Loucy (cell line): ENCODE measurements at regions not wholly inside any gene's neighbourhood (a gene's known extent, or its start where the extent isn't known, plus 50 kb on each side); places are given as distances from the start of the nearest gene placed in this dataset.

Experiments used
- H2AFZ ChIP-seq: fragments of 200-600 bp; sonication (generic); 2 replicates; pipeline ENCODE4 v1.6.0; 2016; ENCODE audit warnings: antibody characterized with exemption, mild to moderate bottlenecking, low read length, moderate library complexity
- H3F3A ChIP-seq: fragments of 200-600 bp; 2 replicates; pipeline ENCODE4 v1.6.0; 2016; ENCODE audit warnings: antibody characterized with exemption, low read depth, mild to moderate bottlenecking
- H3K27me3 ChIP-seq: fragments of 200-600 bp; sonication (generic); 2 replicates; pipeline ENCODE4 v1.6.1; 2014; ENCODE audit warnings: low read length, mild to moderate bottlenecking; ENCODE audit not compliant: insufficient read depth, poor library complexity, severe bottlenecking
- H3K36me3 ChIP-seq: fragments of 200-600 bp; sonication (generic); 2 replicates; pipeline ENCODE4 v1.6.1; 2016; ENCODE audit warnings: low read length; ENCODE audit not compliant: insufficient read depth
- H3K4me1 ChIP-seq: fragments of 200-600 bp; sonication (generic); 2 replicates; pipeline ENCODE4 v1.5.1; 2014; ENCODE audit warnings: low read length, mild to moderate bottlenecking; ENCODE audit not compliant: insufficient read depth, poor library complexity, severe bottlenecking
- H3K4me2 ChIP-seq: fragments of 200-600 bp; sonication (generic); 2 replicates; pipeline ENCODE4 v1.6.0; 2014; ENCODE audit warnings: antibody characterized with exemption, low read length, low read depth, mild to moderate bottlenecking; ENCODE audit not compliant: poor library complexity, severe bottlenecking
- H3K4me3 ChIP-seq: fragments of 200-600 bp; sonication (generic); 2 replicates; pipeline ENCODE4 v1.5.1; 2014; ENCODE audit warnings: low read length, mild to moderate bottlenecking, mixed read lengths; ENCODE audit not compliant: poor library complexity, severe bottlenecking
- H3K79me2 ChIP-seq: fragments of 200-600 bp; sonication (generic); 2 replicates; pipeline ENCODE4 v1.6.1; 2014; ENCODE audit warnings: low read length; ENCODE audit not compliant: insufficient read depth
- H3K9ac ChIP-seq: fragments of 200-600 bp; sonication (generic); 2 replicates; pipeline ENCODE4 v1.6.0; 2014; ENCODE audit warnings: mild to moderate bottlenecking, low read depth, low read length, moderate library complexity; ENCODE audit not compliant: poor library complexity, severe bottlenecking
- H3K9me2 ChIP-seq: fragments of 200-600 bp; sonication (generic); replicated peaks from 2 replicates; pipeline ENCODE4 v1.6.1; 2016; ENCODE audit warnings: low read depth, low read length, mixed read lengths
- H3K9me3 ChIP-seq: fragments of 200-600 bp; sonication (generic); 2 replicates; pipeline ENCODE4 v1.6.1; 2014; ENCODE audit warnings: mild to moderate bottlenecking, antibody characterized with exemption, low read length, low read depth; ENCODE audit not compliant: insufficient read depth
- H4K20me1 ChIP-seq: fragments of 200-600 bp; sonication (generic); 2 replicates; pipeline ENCODE4 v1.6.0; 2014; ENCODE audit warnings: antibody characterized with exemption, low read length, mild to moderate bottlenecking; ENCODE audit not compliant: insufficient read depth, poor library complexity, severe bottlenecking
- CTCF ChIP-seq: fragments of 200-600 bp; sonication (generic); conservative IDR thresholded peaks from 2 replicates; pipeline ENCODE4 v1.5.1; 2014; ENCODE audit warnings: mild to moderate bottlenecking, antibody characterized with exemption, low read length
- EZH2phosphoT487 ChIP-seq: fragments of 200-600 bp; IDR thresholded peaks from 2 replicates; pipeline ENCODE4 v1.6.1; 2018; ENCODE audit warnings: antibody characterized with exemption, mild to moderate bottlenecking, moderate library complexity, borderline replicate concordance

- H3K9me3 ChIP-seq: no peaks in the 10 kb centered on the region
- H3K4me2 ChIP-seq: no peak overlapping the region
- H3K4me3 ChIP-seq: no peak overlapping the region
- H4K20me1 ChIP-seq: no peaks in the 10 kb centered on the region
- no peaks in the 10 kb centered on the region for H3K4me1 ChIP-seq
- no peaks in the 10 kb centered on the region for H3K79me2 ChIP-seq
- no peak overlapping the region for H2AFZ ChIP-seq
- H3K9me2 ChIP-seq: no peaks in the 10 kb centered on the region; the same call in 1 of the 2 replicates
- H3K27me3 ChIP-seq: no peaks in the 10 kb centered on the region
- H3F3A ChIP-seq: no peaks in the 10 kb centered on the region
- TF ChIP-seq EZH2phosphoT487 (no peak), CTCF (no peak)
- H3K36me3 ChIP-seq: no peaks in the 10 kb centered on the region
- H3K9ac ChIP-seq: no peak overlapping the region
Observed at GRCh38 chr16:61390965-61391637, 645.1 kb downstream of the CDH8 start.

GRCh38 chr16:61385392-61386071 lies 650.7 kb downstream of the CDH8 start:
- H3K9ac ChIP-seq: no peak overlapping the region
- no peaks in the 10 kb centered on the region; the same call in 1 of the 2 replicates for H3K9me2 ChIP-seq
- H3K4me3 ChIP-seq: no peak overlapping the region
- no peak for TF ChIP-seq EZH2phosphoT487
- no peak for TF ChIP-seq CTCF
- no peaks in the 10 kb centered on the region for H3K4me1 ChIP-seq
- no peak overlapping the region for H3K4me2 ChIP-seq
- no peaks in the 10 kb centered on the region for H3F3A ChIP-seq
- no peaks in the 10 kb centered on the region for H3K27me3 ChIP-seq
- H3K79me2 ChIP-seq: no peaks in the 10 kb centered on the region
- no peaks in the 10 kb centered on the region for H3K9me3 ChIP-seq
- H4K20me1 ChIP-seq: no peaks in the 10 kb centered on the region
- no peak overlapping the region for H2AFZ ChIP-seq
- H3K36me3 ChIP-seq: no peaks in the 10 kb centered on the region

GRCh38 chr16:61382435-61382834 lies 653.8 kb downstream of the CDH8 start:
- Histone ChIP-seq H3K4me1 (no peaks in the 10 kb centered on the region), H3K27me3 (no peaks in the 10 kb centered on the region), H3K9ac (no peak overlapping the region), H3K36me3 (no peaks in the 10 kb centered on the region), H4K20me1 (no peaks in the 10 kb centered on the region), H3K9me3 (no peaks in the 10 kb centered on the region), H2AFZ (no peak overlapping the region), H3K4me3 (no peak overlapping the region), H3K9me2 (no peaks in the 10 kb centered on the region; the same call in 1 of the 2 replicates), H3K4me2 (no peak overlapping the region), H3F3A (no peaks in the 10 kb centered on the region), H3K79me2 (no peaks in the 10 kb centered on the region)
- TF ChIP-seq EZH2phosphoT487 (no peak), CTCF (no peak)
